OCI-LY7 (cell line): ENCODE measurements at regions not wholly inside any gene's neighbourhood (a gene's known extent, or its start where the extent isn't known, plus 50 kb on each side); places are given as distances from the start of the nearest gene placed in this dataset.
A peak's percentile ranks its signal among the peaks of the same experiment; 100 is the strongest.

Experiments
- BruUV-seq: library from RNA; stranded (reverse); fragments of 400-500 nt; replicated peaks from 2 replicates; lab custom pipeline; 2021; lab: Mats Ljungman, UMichigan
- CTCF ChIA-PET: fragments of 300-600 bp; sonication (Branson Sonifier 250); formaldehyde crosslinking; loops from one replicate; lab custom pipeline; 2022; ENCODE audit warnings: antibody characterized with exemption; ENCODE audit not compliant: unreplicated experiment; lab: Charles Lee
- POLR2A ChIA-PET: fragments of 300-600 bp; sonication (Branson Sonifier 250); formaldehyde crosslinking; loops from one replicate; lab custom pipeline; 2022; ENCODE audit warnings: antibody characterized with exemption; lab: Charles Lee
- DNase-seq: peaks from one replicate; pipeline ENCODE4 v3.0.0-alpha.2; 2015; ENCODE audit warnings: low spot score
- H2AFZ ChIP-seq: fragments of 200-600 bp; sonication (generic), shearing (Covaris generic); 2 replicates; pipeline ENCODE4 v1.6.1; 2014; ENCODE audit warnings: mild to moderate bottlenecking, antibody characterized with exemption, low read length, moderate library complexity
- H3K27ac ChIP-seq: fragments of 200-600 bp; sonication (generic); 2 replicates; pipeline ENCODE4 v1.5.1; 2014; ENCODE audit warnings: mixed run types, low read depth, mild to moderate bottlenecking, moderate library complexity, low read length, inconsistent platforms; ENCODE audit not compliant: poor library complexity, severe bottlenecking
- H3K36me3 ChIP-seq: fragments of 200-600 bp; sonication (generic); 2 replicates; pipeline ENCODE4 v1.6.1; 2014; ENCODE audit warnings: mild to moderate bottlenecking, antibody characterized with exemption, low read length, moderate library complexity, mixed read lengths; ENCODE audit not compliant: insufficient read depth
- H3K4me1 ChIP-seq: fragments of 200-600 bp; sonication (generic); 2 replicates; pipeline ENCODE4 v1.5.1; 2014; ENCODE audit warnings: mild to moderate bottlenecking, low read length; ENCODE audit not compliant: insufficient read depth, poor library complexity, severe bottlenecking
- H3K4me2 ChIP-seq: fragments of 200-600 bp; sonication (generic); 2 replicates; pipeline ENCODE4 v1.6.1; 2014; ENCODE audit warnings: mild to moderate bottlenecking, low read length
- H3K4me3 ChIP-seq: fragments of 200-600 bp; sonication (generic); 2 replicates; pipeline ENCODE4 v1.5.1; 2014; ENCODE audit warnings: mild to moderate bottlenecking, low read depth, low read length; ENCODE audit not compliant: poor library complexity, severe bottlenecking
- H3K79me2 ChIP-seq: fragments of 200-600 bp; sonication (generic); 2 replicates; pipeline ENCODE4 v1.6.1; 2016; ENCODE audit warnings: low read depth, mild to moderate bottlenecking, low read length, moderate library complexity, mixed read lengths; ENCODE audit not compliant: insufficient read depth
- H3K9me2 ChIP-seq: fragments of 200-600 bp; sonication (generic); 2 replicates; pipeline ENCODE4 v1.6.1; 2016; ENCODE audit warnings: mild to moderate bottlenecking, low read length, mixed read lengths; ENCODE audit not compliant: insufficient read depth
- H3K9me3 ChIP-seq: fragments of 200-600 bp; sonication (generic); 2 replicates; pipeline ENCODE4 v1.6.1; 2014; ENCODE audit warnings: mild to moderate bottlenecking, mixed run types, low read length, mixed read lengths
- H4K20me1 ChIP-seq: fragments of 200-600 bp; sonication (generic); 2 replicates; pipeline ENCODE4 v1.6.1; 2014; ENCODE audit warnings: mild to moderate bottlenecking, antibody characterized with exemption, low read length, moderate library complexity, mixed read lengths; ENCODE audit not compliant: insufficient read depth
- CTCF ChIP-seq: fragments of 200-600 bp; sonication (generic); conservative IDR thresholded peaks from 2 replicates; pipeline ENCODE4 v1.5.1; 2014; ENCODE audit warnings: mild to moderate bottlenecking, antibody characterized with exemption, low read length, moderate library complexity, mixed read lengths
- EZH2phosphoT487 ChIP-seq: fragments of 200-600 bp; sonication (generic); IDR thresholded peaks from 2 replicates; pipeline ENCODE4 v1.6.1; 2018; ENCODE audit warnings: low read depth, borderline replicate concordance, mild to moderate bottlenecking, mixed run types, antibody characterized with exemption, low read length, moderate library complexity, mixed read lengths
- intact Hi-C: fragments of 100-400 bp; cut with micrococcal nuclease; formaldehyde crosslinking; loops from one replicate; pipeline ENCODE4 v1.10.0; 2022; ENCODE audit not compliant: unreplicated experiment

- Histone ChIP-seq H3K9me2 (no peaks in the 10 kb centered on the region), H2AFZ (peak overlapping the region; percentile 87), H3K9me3 (no peaks in the 10 kb centered on the region), H3K36me3 (no peaks in the 10 kb centered on the region), H3K27ac (peak overlapping the region; percentile 97), H3K4me1 (peaks cover 95% of the 10 kb centered on the region), H3K79me2 (no peaks in the 10 kb centered on the region), H4K20me1 (no peaks in the 10 kb centered on the region), H3K4me2 (peak overlapping the region; percentile 89), H3K4me3 (peak overlapping the region; percentile 61)
- BruUV-seq: no TSS peak
- intact Hi-C loops: loop anchor here (5.0 kb wide), 2 partner anchors 577 to 973 kb away; partner anchors contain the start of gene MEIS2
- POLR2A ChIA-PET: interaction anchor here (0.6 to 2.8 kb wide), 9 partner anchors 9 to 208 kb away, joined by 4 to 29 read pairs (median 10); partner anchors contain the start of gene SPRED1
- CTCF ChIA-PET: interaction anchor here (0.7 to 1.8 kb wide), 2 partner anchors 12 to 120 kb away, joined by 5 read pairs; no protein-coding TSS in a partner anchor
- TF ChIP-seq CTCF: no peak
- TF ChIP-seq EZH2phosphoT487: no peak
- peak; percentile 41 for DNase-seq
These were observed 141.0 kb downstream of the TMCO5A start for GRCh38 chr15:38075466-38075865.

DNA sequence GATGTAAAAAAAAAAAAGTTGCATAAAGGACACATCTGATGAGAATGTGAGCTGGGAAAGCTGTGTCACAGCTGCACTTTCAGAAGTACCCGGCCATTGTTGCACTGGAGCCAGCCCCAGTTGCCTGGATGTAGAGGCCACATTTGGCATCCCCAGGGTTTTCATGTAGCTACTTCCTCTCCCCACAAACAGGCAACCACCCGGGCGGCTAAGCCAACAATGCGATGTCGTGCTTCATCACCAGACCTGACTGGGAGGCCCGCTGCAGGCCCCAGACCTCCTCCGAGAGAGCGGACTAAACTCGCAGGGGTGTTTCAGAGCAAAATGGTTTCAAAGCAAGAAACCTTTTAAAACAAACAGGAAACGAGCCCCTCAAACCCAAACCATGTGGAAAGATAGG lies 142.3 kb downstream of the TMCO5A start:
- H3K4me1 ChIP-seq: peaks cover 88% of the 10 kb centered on the region
- H2AFZ ChIP-seq: peak overlapping the region; percentile 87
- ChIA-PET POLR2A (interaction anchor here (0.5 to 2.8 kb wide), 13 partner anchors 8 to 302 kb away, joined by 3 to 29 read pairs (median 4); partner anchors contain the start of gene SPRED1), CTCF (interaction anchor here (1.0 to 1.8 kb wide), 2 partner anchors 119 to 175 kb away, joined by 3 to 5 read pairs; no protein-coding TSS in a partner anchor)
- no TSS peak for BruUV-seq
- H3K27ac ChIP-seq: peak overlapping the region; percentile 97
- no peaks in the 10 kb centered on the region for H3K9me2 ChIP-seq
- peak; percentile 94 for DNase-seq
- H3K4me3 ChIP-seq: peak overlapping the region; percentile 61
- no peaks in the 10 kb centered on the region for H3K9me3 ChIP-seq
- H4K20me1 ChIP-seq: no peaks in the 10 kb centered on the region
- TF ChIP-seq EZH2phosphoT487 (no peak), CTCF (no peak)
- H3K79me2 ChIP-seq: no peaks in the 10 kb centered on the region
- no peaks in the 10 kb centered on the region for H3K36me3 ChIP-seq
- intact Hi-C loops: loop anchor here (1.0 to 5.0 kb wide), 3 partner anchors 178 to 974 kb away; partner anchors contain the start of gene MEIS2
- peak overlapping the region; percentile 89 for H3K4me2 ChIP-seq

DNA sequence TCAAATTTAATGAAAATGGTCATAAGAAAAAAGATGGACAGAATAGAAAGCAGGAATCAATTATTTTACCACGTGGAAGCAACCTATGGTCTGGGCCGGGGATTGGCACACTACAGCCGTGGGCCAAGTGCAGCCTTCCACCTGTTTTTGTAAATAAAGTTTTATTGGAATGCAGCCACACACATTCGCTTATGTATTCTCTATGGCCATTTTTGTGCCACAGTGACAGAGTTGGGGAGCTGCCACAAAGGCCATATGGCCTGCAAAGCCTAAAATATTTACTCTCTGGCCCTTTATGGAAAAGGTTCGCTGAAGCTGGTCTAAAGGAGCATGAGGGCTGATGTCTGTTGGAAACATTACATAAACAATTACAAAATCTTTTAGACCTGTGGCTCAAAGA lies 144.8 kb downstream of the TMCO5A start:
- H3K27ac ChIP-seq: peak overlapping the region; percentile 97
- BruUV-seq: no TSS peak
- H3K4me1 ChIP-seq: peaks cover 76% of the 10 kb centered on the region
- peak overlapping the region; percentile 89 for H3K4me2 ChIP-seq
- H3K4me3 ChIP-seq: no peak overlapping the region
- no peaks in the 10 kb centered on the region for H3K36me3 ChIP-seq
- TF ChIP-seq EZH2phosphoT487: no peak
- no peaks in the 10 kb centered on the region for H3K9me3 ChIP-seq
- H3K9me2 ChIP-seq: no peaks in the 10 kb centered on the region
- H2AFZ ChIP-seq: peak overlapping the region; percentile 76
- DNase-seq: peak; percentile 22
- no peaks in the 10 kb centered on the region for H3K79me2 ChIP-seq
- ChIA-PET POLR2A (interaction anchor here (0.8 to 1.9 kb wide), 3 partner anchors 32 to 172 kb away, joined by 3 to 16 read pairs (median 4); partner anchors contain the start of gene SPRED1), CTCF (no interaction called here)
- intact Hi-C loops: loop anchor here (5.0 kb wide), 2 partner anchors 573 to 977 kb away; partner anchors contain the start of gene MEIS2
- H4K20me1 ChIP-seq: no peaks in the 10 kb centered on the region
